COLO829 (cell line): ENCODE measurements at regions not wholly inside any gene's neighbourhood (a gene's known extent, or its start where the extent isn't known, plus 50 kb on each side); places are given as distances from the start of the nearest gene placed in this dataset.
"Not testable (repeated sequence)": the region's sequence is repeated elsewhere in the genome, so short reads cannot be mapped to it uniquely, and the experiment has no call there.

Experiments
- DNase-seq: peaks from one replicate; pipeline ENCODE4 v3.0.0; 2012; ENCODE audit warnings: low spot score

- DNase-seq, result not testable (repeated sequence)
Observed at GRCh38 chr9:75459311-75459710, 371.0 kb downstream of the OSTF1 start.

GRCh38 chr9:75461183-75461582 is 372.9 kb downstream of the OSTF1 start:
- DNase-seq, result no peak

DNA sequence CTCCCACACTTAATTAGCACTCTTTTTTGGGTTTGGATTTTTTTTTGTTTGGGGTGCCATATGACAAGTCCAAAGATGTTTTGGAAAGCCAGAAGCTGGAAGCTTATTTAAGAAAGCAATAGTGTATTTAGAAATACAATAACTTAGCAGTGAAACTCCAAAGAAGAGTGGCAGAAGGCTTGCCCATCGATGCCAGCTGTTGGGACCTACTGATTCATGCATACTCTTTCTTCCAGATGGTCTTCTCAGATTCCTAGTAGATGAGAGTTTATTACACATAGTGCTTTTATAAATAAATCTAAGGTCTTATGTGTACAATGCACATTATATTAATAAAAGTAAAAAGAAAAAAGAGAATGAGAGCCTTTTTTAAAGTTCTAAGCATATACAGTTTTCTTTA is 374.6 kb downstream of the OSTF1 start:
- DNase-seq, result no peak

- DNase-seq, result no peak
Observed at GRCh38 chr9:75463871-75464270, 375.6 kb downstream of the OSTF1 start.

GRCh38 chr9:75464726-75465125 is 376.4 kb downstream of the OSTF1 start:
- no peak for DNase-seq

DNA sequence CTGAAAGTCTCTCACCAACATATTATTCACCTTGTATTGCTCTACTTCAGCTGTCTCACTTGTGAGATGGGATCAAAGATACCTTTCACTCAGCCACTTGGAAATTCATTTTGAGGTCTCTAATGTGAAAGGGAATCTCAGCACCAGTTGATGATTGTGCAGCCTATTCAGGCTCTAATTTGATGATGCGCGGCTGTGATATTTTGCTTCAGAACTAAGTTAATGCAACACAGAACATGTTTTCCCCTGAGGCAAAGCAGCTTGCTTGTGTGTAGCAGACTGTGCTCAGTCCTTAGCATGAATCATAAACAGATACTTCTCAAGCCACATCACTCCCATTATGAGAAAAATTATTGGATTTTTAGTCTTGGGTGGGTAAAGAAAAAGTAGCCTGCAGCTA is 378.8 kb downstream of the OSTF1 start:
- DNase-seq, result no peak

DNA sequence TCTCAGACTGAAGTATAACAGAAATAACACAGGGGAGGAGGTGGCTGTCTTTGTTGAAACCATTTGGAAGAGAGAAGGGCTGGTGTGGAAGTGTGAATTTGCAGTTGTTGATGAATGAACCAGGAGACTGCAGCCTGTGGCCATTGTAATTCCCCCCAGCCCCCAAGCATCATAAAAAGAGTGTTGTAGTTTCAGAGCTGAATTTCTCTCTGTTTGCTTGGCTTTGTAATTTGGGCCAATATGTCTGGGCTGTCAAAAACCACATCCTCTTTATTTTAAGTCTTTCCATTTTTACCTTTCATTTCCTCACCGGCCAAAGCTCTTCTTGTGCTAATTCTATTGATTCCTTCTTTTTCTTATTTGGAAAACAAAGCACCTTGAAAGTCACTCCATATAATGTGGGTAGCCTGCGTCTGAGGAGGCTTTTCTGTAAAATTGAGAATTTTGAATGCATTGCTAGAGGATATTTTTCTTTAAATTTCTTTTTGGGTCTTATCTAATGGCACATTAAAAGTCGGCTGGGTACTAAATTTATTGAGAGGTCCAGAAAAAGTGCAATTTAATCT is 383.3 kb downstream of the OSTF1 start:
- no peak for DNase-seq

DNA sequence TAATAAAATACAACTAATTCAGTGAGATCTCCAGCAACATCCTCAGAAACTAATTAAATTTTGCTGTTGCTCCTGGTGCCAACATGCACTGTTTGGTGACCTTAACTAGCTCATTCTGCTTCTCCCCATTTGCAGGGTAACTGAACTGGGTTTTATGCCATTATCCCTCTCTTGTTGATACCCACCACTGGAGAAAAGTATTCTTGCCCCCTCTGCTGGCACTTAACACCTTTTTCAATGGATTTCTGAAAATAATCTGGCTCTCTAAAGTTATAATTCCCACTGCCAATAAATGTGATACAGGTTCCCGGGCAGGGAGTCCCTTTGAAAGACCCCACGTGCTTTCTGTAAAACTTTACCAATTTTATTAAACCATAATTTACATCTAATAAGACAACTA is 394.3 kb downstream of the OSTF1 start:
- no peak for DNase-seq

- DNase-seq, result no peak
Observed at GRCh38 chr9:75483636-75484035, 395.3 kb downstream of the OSTF1 start.

- no peak for DNase-seq
Observed at GRCh38 chr9:75487856-75488718, 399.8 kb downstream of the OSTF1 start.

- no peak for DNase-seq
Observed at GRCh38 chr9:75488719-75489110, 400.4 kb downstream of the OSTF1 start.

- no peak for DNase-seq
Observed at GRCh38 chr9:75490326-75490725, 400.1 kb upstream of the PCSK5 start.

DNA sequence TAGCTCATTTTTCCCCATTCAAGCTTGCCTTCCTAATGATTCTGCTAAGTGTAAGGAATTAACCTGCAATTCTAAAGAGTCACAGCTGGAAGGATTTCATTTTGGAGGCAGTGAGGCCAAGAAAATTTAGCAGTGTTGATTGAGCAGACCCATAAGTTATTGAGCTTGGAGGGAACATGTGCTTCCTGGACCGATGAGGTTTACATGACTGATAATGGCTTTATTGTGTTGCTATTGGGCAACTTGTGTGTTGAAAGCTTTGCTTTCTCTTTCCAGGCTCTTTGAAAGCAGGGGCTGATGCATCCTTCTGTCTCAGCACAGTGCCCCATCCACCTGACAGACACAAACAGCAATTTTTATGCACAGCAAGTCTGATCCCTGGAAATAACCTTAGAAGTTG is 398.9 kb upstream of the PCSK5 start:
- no peak for DNase-seq

- no peak for DNase-seq
Observed at GRCh38 chr9:75499812-75500211, 390.7 kb upstream of the PCSK5 start.

- no peak for DNase-seq
Observed at GRCh38 chr9:75500479-75500878, 390.0 kb upstream of the PCSK5 start.

GRCh38 chr9:75500940-75501339 is 389.5 kb upstream of the PCSK5 start:
- not testable (repeated sequence) for DNase-seq

- DNase-seq, result no peak
Observed at GRCh38 chr9:75504721-75505120, 385.8 kb upstream of the PCSK5 start.

- DNase-seq, result no peak
Observed at GRCh38 chr9:75505654-75506053, 384.8 kb upstream of the PCSK5 start.

- no peak for DNase-seq
Observed at GRCh38 chr9:75529463-75529862, 361.0 kb upstream of the PCSK5 start.

DNA sequence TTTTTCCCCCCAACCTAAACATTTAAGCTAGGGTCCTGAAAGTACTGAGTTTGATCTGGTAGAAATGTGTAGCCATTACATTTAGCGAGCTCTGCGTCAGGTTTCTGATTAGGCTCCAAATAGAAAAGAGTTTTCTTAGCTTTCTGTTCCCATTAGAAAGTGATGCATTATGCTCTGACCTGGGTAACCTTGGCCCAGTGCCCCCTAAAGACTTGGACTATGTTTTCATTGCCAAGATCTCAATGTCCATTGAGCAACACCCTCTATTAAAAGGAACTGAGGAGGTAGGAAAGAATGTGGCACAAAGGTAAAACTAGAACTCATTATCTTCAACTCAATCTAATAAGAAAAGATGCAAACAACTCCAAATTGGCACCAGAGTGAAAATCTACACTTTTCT is 358.9 kb upstream of the PCSK5 start:
- DNase-seq, result no peak

- no peak for DNase-seq
Observed at GRCh38 chr9:75532233-75533050, 358.0 kb upstream of the PCSK5 start.

DNA sequence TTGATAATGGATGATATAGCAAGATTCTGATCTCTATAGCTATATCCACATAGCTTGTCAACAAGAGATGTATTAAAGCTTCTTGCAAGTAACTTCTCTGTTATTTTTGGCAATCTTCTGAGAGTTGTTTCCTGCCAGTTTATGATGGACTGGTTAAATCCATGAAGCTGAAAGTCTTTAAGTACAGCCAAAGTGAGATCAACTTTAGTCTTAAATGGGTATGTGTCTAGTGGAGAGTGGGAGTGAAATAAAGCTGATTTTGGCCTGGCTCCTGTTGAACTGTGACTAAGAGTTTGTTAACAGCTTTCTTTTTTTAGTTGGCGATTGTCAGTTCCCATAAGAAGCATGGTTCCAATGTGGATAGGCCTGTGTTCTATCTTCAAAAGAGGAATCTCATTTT is 350.9 kb upstream of the PCSK5 start:
- no peak for DNase-seq

- no peak for DNase-seq
Observed at GRCh38 chr9:75540185-75540584, 350.3 kb upstream of the PCSK5 start.
